Caco-2 (cell line): ENCODE measurements at regions not wholly inside any gene's neighbourhood (a gene's known extent, or its start where the extent isn't known, plus 50 kb on each side); places are given as distances from the start of the nearest gene placed in this dataset.

Source experiments
- BruUV-seq: library from RNA; stranded (reverse); fragments of 400-500 nt; replicated peaks from 2 replicates; lab custom pipeline; 2021; lab: Mats Ljungman, UMichigan
- CTCF ChIA-PET: fragments of 300-600 bp; sonication (Branson Sonifier 250); formaldehyde crosslinking; loops from one replicate; lab custom pipeline; 2022; ENCODE audit warnings: antibody characterized with exemption; lab: Charles Lee
- POLR2A ChIA-PET: fragments of 300-600 bp; sonication (Branson Sonifier 250); formaldehyde crosslinking; loops from one replicate; lab custom pipeline; 2022; ENCODE audit warnings: antibody characterized with exemption; lab: Charles Lee
- DNase-seq, 2 experiments: peaks; one replicate each; pipeline versions ENCODE4 v3.0.0 to v3.0.0-alpha.2; 2020 to 2022
- H3K27me3 ChIP-seq: replicated peaks from 2 replicates; pipeline ENCODE4 v1.6.0; 2011; ENCODE audit warnings: low read length; ENCODE audit not compliant: control insufficient read depth, insufficient read depth
- H3K36me3 ChIP-seq: 2 replicates; pipeline ENCODE4 v1.5.1; 2011; ENCODE audit warnings: low read length; ENCODE audit not compliant: control insufficient read depth, insufficient read depth
- H3K4me1 ChIP-seq: fragments of 250-450 bp; sonication (Bioruptor Pico); 2 replicates; pipeline ENCODE4 v1.5.1; 2020; ENCODE audit warnings: mild to moderate bottlenecking
- H3K4me3 ChIP-seq: 2 replicates; pipeline ENCODE4 v1.5.1; 2011; ENCODE audit warnings: low read depth, mild to moderate bottlenecking, control low read depth, low read length
- H3K9me3 ChIP-seq: fragments of 250-450 bp; sonication (Bioruptor Pico); 2 replicates; pipeline ENCODE4 v1.5.1; 2020; ENCODE audit warnings: mild to moderate bottlenecking, moderate library complexity
- H3K27ac Mint-ChIP-seq: one replicate; pipeline ENCODE4 v1.8.0; 2022; ENCODE audit warnings: mixed read lengths; ENCODE audit not compliant: unreplicated experiment
- H3K27me3 Mint-ChIP-seq: one replicate; pipeline ENCODE4 v1.8.0; 2022; ENCODE audit warnings: mixed read lengths; ENCODE audit not compliant: insufficient read depth, unreplicated experiment
- H3K36me3 Mint-ChIP-seq: one replicate; pipeline ENCODE4 v1.8.0; 2022; ENCODE audit warnings: mild to moderate bottlenecking, mixed read lengths; ENCODE audit not compliant: insufficient read depth, unreplicated experiment
- H3K4me1 Mint-ChIP-seq: one replicate; pipeline ENCODE4 v1.8.0; 2022; ENCODE audit warnings: low read depth, mixed read lengths; ENCODE audit not compliant: unreplicated experiment
- H3K4me3 Mint-ChIP-seq: one replicate; pipeline ENCODE4 v1.8.0; 2022; ENCODE audit warnings: mild to moderate bottlenecking, moderate library complexity, mixed read lengths; ENCODE audit not compliant: unreplicated experiment
- H3K9me3 Mint-ChIP-seq: one replicate; pipeline ENCODE4 v1.8.0; 2022; ENCODE audit warnings: mixed read lengths; ENCODE audit not compliant: unreplicated experiment
- intact Hi-C: fragments of 100-400 bp; cut with micrococcal nuclease; formaldehyde crosslinking; loops from one replicate; pipeline ENCODE4 v1.10.0; 2022; ENCODE audit not compliant: unreplicated experiment
- TF ChIP-seq, protein P1 (sequence below), 2 experiments: fragments of 200-600 bp in 1 of 2; IDR thresholded peaks; 1 replicate in 1 of 2; 2 replicates in 1 of 2; pipeline versions ENCODE4 v1.5.1 to v1.8.0; 2011 to 2022; ENCODE audit warnings: antibody characterized with exemption in 1 of 2, control low read depth in 1 of 2, inconsistent platforms in 1 of 2, low read depth in 1 of 2, low read length in 1 of 2, mild to moderate bottlenecking in 1 of 2, moderate library complexity in 1 of 2; ENCODE audit not compliant: insufficient read depth in 1 of 2, severe bottlenecking in 1 of 2, unreplicated experiment in 1 of 2

DNA sequence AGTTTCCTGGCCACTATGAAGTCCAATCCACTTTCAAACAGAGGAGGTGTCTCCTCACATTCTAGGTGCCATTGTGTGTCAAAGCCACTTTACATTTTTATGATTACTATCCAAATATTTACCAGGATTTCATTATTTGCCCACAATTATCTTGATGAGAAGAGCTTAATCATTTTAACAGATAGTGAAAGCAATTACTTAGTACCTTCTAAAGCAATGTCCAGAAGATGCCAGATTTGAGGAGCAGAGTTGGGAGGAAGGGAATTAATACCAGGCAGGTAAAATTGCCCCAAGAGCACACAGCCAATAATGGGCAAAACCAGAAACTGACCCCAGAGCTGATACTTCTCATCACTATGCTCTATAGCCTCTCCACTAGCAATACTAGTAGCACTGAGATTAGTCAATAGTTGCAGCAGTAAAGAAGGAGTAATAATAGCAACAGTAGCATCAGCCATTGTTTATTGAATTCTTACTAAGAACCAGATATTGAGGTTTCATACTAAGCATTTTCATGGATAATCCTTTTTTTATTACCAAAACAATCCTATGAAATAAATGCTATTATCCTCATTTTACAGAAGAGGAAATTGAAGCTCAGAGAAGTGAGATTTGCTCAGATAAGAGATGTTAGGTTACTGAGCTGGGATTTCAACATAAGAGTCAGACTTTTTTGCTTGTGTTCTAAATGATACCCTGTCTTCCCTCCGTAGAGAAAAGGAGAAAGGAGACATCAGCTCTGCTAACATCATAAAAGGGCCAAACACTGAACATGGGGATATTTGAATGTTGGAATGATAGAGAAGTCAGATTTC is 509.3 kb upstream of the CFAP20DC start:
- H3K27me3 Mint-ChIP-seq = peaks cover 30% of the 10 kb centered on the region
- POLR2A ChIA-PET = no interaction called here
- Histone ChIP-seq H3K36me3 (no peaks in the 10 kb centered on the region), H3K27me3 (peaks cover 1% of the 10 kb centered on the region; the same call in 1 of the 2 replicates), H3K9me3 (no peaks in the 10 kb centered on the region), H3K4me1 (no peaks in the 10 kb centered on the region), H3K4me3 (no peak overlapping the region)
- BruUV-seq = no TSS peak
- DNase-seq = no peak
- CTCF ChIA-PET = no interaction called here
- no peak overlapping the region for H3K4me3 Mint-ChIP-seq
- no peaks in the 10 kb centered on the region for H3K36me3 Mint-ChIP-seq
- H3K27ac Mint-ChIP-seq = no peak overlapping the region
- intact Hi-C loops = no loop called here
- H3K4me1 Mint-ChIP-seq = no peaks in the 10 kb centered on the region
- H3K9me3 Mint-ChIP-seq = no peaks in the 10 kb centered on the region
- TF ChIP-seq, protein P1, sequence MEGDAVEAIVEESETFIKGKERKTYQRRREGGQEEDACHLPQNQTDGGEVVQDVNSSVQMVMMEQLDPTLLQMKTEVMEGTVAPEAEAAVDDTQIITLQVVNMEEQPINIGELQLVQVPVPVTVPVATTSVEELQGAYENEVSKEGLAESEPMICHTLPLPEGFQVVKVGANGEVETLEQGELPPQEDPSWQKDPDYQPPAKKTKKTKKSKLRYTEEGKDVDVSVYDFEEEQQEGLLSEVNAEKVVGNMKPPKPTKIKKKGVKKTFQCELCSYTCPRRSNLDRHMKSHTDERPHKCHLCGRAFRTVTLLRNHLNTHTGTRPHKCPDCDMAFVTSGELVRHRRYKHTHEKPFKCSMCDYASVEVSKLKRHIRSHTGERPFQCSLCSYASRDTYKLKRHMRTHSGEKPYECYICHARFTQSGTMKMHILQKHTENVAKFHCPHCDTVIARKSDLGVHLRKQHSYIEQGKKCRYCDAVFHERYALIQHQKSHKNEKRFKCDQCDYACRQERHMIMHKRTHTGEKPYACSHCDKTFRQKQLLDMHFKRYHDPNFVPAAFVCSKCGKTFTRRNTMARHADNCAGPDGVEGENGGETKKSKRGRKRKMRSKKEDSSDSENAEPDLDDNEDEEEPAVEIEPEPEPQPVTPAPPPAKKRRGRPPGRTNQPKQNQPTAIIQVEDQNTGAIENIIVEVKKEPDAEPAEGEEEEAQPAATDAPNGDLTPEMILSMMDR (IDR thresholded peaks at IDR 0.05; ENCODE audit: insufficient read depth in 1 of 2, low read depth in 1 of 2, low read length in 1 of 2, severe bottlenecking in 1 of 2, unreplicated experiment in 1 of 2) = no peak

DNA sequence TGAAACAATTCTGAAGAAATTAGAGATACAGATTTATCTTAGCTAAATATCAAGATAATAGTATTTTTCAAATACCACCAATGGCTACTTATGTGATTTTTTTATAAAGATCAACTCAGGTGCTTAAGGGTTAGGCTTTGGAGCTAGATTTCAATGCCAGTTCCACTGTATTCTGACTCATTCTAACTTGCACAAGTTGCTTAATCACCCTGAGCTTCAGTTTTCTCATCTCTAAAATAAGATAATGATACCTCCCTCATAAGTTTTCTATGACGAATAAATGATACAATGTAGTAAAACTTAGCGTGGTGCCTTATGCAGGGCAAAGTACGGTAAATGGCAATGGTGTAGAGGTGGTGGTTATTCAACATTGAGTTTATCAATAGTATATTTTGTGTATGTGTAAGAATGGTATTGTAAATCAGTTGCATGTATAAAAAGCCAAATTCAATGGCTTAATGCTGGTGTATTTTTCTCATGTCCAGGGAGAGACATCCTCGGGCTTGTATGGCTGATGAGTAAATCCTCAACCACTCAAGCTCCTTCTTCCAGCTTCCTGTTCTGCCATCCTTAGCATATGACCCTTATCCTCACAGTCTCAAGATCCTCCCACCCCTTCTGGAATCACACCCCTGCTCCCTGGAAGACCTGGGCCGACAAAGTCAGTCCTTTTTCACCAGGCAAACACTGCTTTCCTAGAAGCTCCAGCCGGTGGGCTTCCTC is 505.9 kb upstream of the CFAP20DC start:
- CTCF ChIA-PET = no interaction called here
- H3K4me1 Mint-ChIP-seq = no peaks in the 10 kb centered on the region

DNA sequence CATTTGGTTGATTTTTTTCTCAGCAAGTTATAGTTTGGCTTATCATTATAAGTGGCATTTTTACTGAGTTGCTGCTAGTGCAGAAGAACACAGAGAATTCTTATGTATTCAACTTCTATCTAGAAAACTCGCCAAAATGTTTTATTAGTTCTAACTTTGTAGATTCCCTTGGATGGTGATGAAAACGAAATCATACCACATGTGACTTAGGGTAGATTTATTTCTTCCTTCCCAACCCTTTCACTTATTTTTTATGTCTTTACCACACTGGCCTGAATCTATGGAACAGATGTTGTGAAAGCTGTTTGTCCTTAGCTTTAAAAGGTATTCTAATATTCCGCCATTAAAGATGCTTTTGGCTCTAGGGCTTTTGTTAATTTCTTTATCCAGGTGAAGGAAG is 503.3 kb upstream of the CFAP20DC start:
- BruUV-seq = no TSS peak
- CTCF ChIA-PET = no interaction called here
- TF ChIP-seq, protein P1 (IDR thresholded peaks at IDR 0.05; ENCODE audit: insufficient read depth in 1 of 2, low read depth in 1 of 2, low read length in 1 of 2, severe bottlenecking in 1 of 2, unreplicated experiment in 1 of 2) = no peak
- Mint-ChIP-seq H3K27me3 (peaks cover 26% of the 10 kb centered on the region), H3K4me3 (no peak overlapping the region), H3K36me3 (no peaks in the 10 kb centered on the region), H3K9me3 (no peaks in the 10 kb centered on the region), H3K27ac (no peak overlapping the region), H3K4me1 (no peaks in the 10 kb centered on the region)
- Histone ChIP-seq H3K4me3 (no peak overlapping the region), H3K27me3 (no peaks in the 10 kb centered on the region; the same call in 1 of the 2 replicates), H3K4me1 (no peaks in the 10 kb centered on the region), H3K36me3 (no peaks in the 10 kb centered on the region), H3K9me3 (no peaks in the 10 kb centered on the region)
- intact Hi-C loops = no loop called here
- DNase-seq = no peak
- POLR2A ChIA-PET = no interaction called here

More for the DNA sequence above, 505.9 kb upstream of the CFAP20DC start:
- DNase-seq = no peak
- Histone ChIP-seq H3K4me1 (no peaks in the 10 kb centered on the region), H3K9me3 (no peaks in the 10 kb centered on the region), H3K4me3 (no peak overlapping the region), H3K36me3 (no peaks in the 10 kb centered on the region), H3K27me3 (peaks cover 1% of the 10 kb centered on the region)
- intact Hi-C loops = no loop called here
- Mint-ChIP-seq H3K9me3 (no peaks in the 10 kb centered on the region), H3K36me3 (no peaks in the 10 kb centered on the region), H3K4me3 (no peak overlapping the region), H3K27ac (no peak overlapping the region), H3K27me3 (peaks cover 27% of the 10 kb centered on the region)
- TF ChIP-seq, protein P1 (IDR thresholded peaks at IDR 0.05; ENCODE audit: insufficient read depth in 1 of 2, low read depth in 1 of 2, low read length in 1 of 2, severe bottlenecking in 1 of 2, unreplicated experiment in 1 of 2) = no peak
- POLR2A ChIA-PET = no interaction called here
- BruUV-seq = no TSS peak
